ENCODE measurements at regions not wholly inside any gene's neighbourhood (a gene's known extent, or its start where the extent isn't known, plus 50 kb on each side); places are given as distances from the start of the nearest gene placed in this dataset.

- H3K36me3 Mint-ChIP-seq (ENCODE audit: low read depth): no peaks in the 10 kb centered on the region
- no peaks in the 10 kb centered on the region for H3K9me3 Mint-ChIP-seq
- TF ChIP-seq CTCF (IDR thresholded peaks at IDR 0.05): no peak
- H3K4me1 Mint-ChIP-seq (ENCODE audit: low read depth): peaks cover 12% of the 10 kb centered on the region
- peaks cover 7% of the 10 kb centered on the region for H3K27me3 Mint-ChIP-seq (ENCODE audit: insufficient read depth)
- no peak overlapping the region for H3K4me3 Mint-ChIP-seq
- no peak for DNase-seq
- H3K27ac Mint-ChIP-seq: no peak overlapping the region
Measured at GRCh38 chr2:54385271-54385670, 70.9 kb upstream of the SPTBN1 start.

GRCh38 chr2:54386585-54386984 lies 69.5 kb upstream of the SPTBN1 start:
- Mint-ChIP-seq H3K4me1 (ENCODE audit: low read depth) (peaks cover 12% of the 10 kb centered on the region), H3K27me3 (ENCODE audit: insufficient read depth) (peaks cover 6% of the 10 kb centered on the region), H3K36me3 (ENCODE audit: low read depth) (no peaks in the 10 kb centered on the region), H3K9me3 (no peaks in the 10 kb centered on the region), H3K27ac (no peak overlapping the region), H3K4me3 (no peak overlapping the region)
- no peak for TF ChIP-seq CTCF (IDR thresholded peaks at IDR 0.05)
- no peak for DNase-seq

GRCh38 chr2:54387059-54387991 lies 68.8 kb upstream of the SPTBN1 start:
- H3K9me3 Mint-ChIP-seq: no peaks in the 10 kb centered on the region
- TF ChIP-seq CTCF (IDR thresholded peaks at IDR 0.05): peak; percentile 32
- H3K27ac Mint-ChIP-seq: peak overlapping the region; percentile 24; the same call in 1 of the 2 replicates
- no peak for DNase-seq
- peaks cover 6% of the 10 kb centered on the region for H3K27me3 Mint-ChIP-seq (ENCODE audit: insufficient read depth)
- H3K4me3 Mint-ChIP-seq: no peak overlapping the region
- H3K36me3 Mint-ChIP-seq (ENCODE audit: low read depth): no peaks in the 10 kb centered on the region
- H3K4me1 Mint-ChIP-seq (ENCODE audit: low read depth): peaks cover 12% of the 10 kb centered on the region

GRCh38 chr2:54388076-54388475 lies 68.1 kb upstream of the SPTBN1 start:
- no peaks in the 10 kb centered on the region for H3K36me3 Mint-ChIP-seq (ENCODE audit: low read depth)
- no peaks in the 10 kb centered on the region for H3K9me3 Mint-ChIP-seq
- no peak overlapping the region for H3K4me3 Mint-ChIP-seq
- DNase-seq: no peak
- H3K4me1 Mint-ChIP-seq (ENCODE audit: low read depth): peaks cover 12% of the 10 kb centered on the region
- TF ChIP-seq CTCF (IDR thresholded peaks at IDR 0.05): no peak
- peaks cover 6% of the 10 kb centered on the region for H3K27me3 Mint-ChIP-seq (ENCODE audit: insufficient read depth)
- H3K27ac Mint-ChIP-seq: no peak overlapping the region

GRCh38 chr2:54392555-54393324 lies 63.4 kb upstream of the SPTBN1 start:
- no peak for DNase-seq
- Mint-ChIP-seq H3K36me3 (ENCODE audit: low read depth) (peaks cover 8% of the 10 kb centered on the region; the same call in 1 of the 2 replicates), H3K9me3 (peaks cover 11% of the 10 kb centered on the region), H3K4me3 (no peak overlapping the region), H3K27me3 (ENCODE audit: insufficient read depth) (peaks cover 3% of the 10 kb centered on the region), H3K27ac (no peak overlapping the region), H3K4me1 (ENCODE audit: low read depth) (peaks cover 10% of the 10 kb centered on the region)
- TF ChIP-seq CTCF (IDR thresholded peaks at IDR 0.05): no peak
